ENCODE measurements at regions not wholly inside any gene's neighbourhood (a gene's known extent, or its start where the extent isn't known, plus 50 kb on each side); places are given as distances from the start of the nearest gene placed in this dataset.
"Not testable (repeated sequence)": the region's sequence is repeated elsewhere in the genome, so short reads cannot be mapped to it uniquely, and the experiment has no call there.

DNA sequence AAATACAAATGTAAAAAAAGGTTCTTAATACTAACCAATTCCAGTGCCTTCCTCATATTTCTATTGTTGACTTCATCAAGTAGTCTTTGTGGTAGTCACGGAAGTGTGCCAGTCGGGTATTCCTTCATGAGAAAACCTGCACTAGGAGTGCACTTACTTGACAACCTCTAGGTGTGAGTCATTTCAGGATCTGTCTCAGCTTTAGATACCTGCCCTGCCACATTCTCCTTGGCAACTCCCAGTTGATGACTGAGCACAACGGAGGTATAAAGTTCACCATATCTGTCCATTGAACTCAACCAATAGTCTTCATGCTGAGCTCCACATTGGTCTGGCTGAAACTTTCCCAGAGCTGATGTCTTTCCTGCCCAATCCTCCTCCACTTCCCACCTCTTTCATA lies 215.7 kb downstream of the SYT10 start:
- Histone ChIP-seq H3K9me3 (ENCODE audit: control insufficient read depth, insufficient read depth, low read length) (no peaks in the 10 kb centered on the region), H3K27ac (ENCODE audit: low read depth, low read length) (no peak overlapping the region), H3K27me3 (ENCODE audit: control insufficient read depth, insufficient read depth, low read length) (no peaks in the 10 kb centered on the region), H3K4me3 (ENCODE audit: low read depth, low read length) (no peak overlapping the region), H3K4me1 (ENCODE audit: control insufficient read depth, insufficient read depth, low read length) (no peaks in the 10 kb centered on the region), H3K36me3 (ENCODE audit: control insufficient read depth, insufficient read depth, low read length) (no peaks in the 10 kb centered on the region)
- 67% methylated on average over 3 of the region's 3 CpGs for WGBS (ENCODE audit: insufficient coverage)
- DNase-seq (ENCODE audit: low read depth in 4 of 6, low spot score in 6 of 6), result no peak

DNA sequence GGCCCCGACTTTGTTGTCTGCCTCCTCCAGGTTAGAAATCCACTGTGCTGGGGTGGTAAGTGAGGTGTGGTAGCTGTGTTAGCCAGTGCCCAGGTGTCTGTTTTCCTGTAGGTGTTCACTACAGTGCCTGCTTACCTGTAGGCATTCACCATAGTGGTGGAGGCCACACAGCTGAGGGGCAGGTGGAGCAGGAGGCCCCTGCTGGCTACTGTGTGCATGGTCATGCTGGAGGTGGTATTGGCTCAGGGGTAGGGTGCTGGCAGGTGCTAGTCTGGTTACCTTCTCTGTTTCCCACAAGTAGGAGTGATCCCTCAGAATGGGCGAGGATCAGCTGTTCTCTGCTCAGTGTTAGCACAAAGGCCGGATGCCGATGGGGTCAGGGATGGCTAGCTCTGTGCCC lies 217.3 kb downstream of the SYT10 start:
- 88% methylated on average over 4 of the region's 4 CpGs for WGBS (ENCODE audit: insufficient coverage)
- Histone ChIP-seq H3K9me3 (ENCODE audit: control insufficient read depth, insufficient read depth, low read length) (no peaks in the 10 kb centered on the region), H3K27ac (ENCODE audit: low read depth, low read length) (no peak overlapping the region), H3K27me3 (ENCODE audit: control insufficient read depth, insufficient read depth, low read length) (no peaks in the 10 kb centered on the region), H3K4me1 (ENCODE audit: control insufficient read depth, insufficient read depth, low read length) (no peaks in the 10 kb centered on the region), H3K36me3 (ENCODE audit: control insufficient read depth, insufficient read depth, low read length) (no peaks in the 10 kb centered on the region), H3K4me3 (ENCODE audit: low read depth, low read length) (no peak overlapping the region)
- no peak for DNase-seq (ENCODE audit: low read depth in 4 of 6, low spot score in 6 of 6)

DNA sequence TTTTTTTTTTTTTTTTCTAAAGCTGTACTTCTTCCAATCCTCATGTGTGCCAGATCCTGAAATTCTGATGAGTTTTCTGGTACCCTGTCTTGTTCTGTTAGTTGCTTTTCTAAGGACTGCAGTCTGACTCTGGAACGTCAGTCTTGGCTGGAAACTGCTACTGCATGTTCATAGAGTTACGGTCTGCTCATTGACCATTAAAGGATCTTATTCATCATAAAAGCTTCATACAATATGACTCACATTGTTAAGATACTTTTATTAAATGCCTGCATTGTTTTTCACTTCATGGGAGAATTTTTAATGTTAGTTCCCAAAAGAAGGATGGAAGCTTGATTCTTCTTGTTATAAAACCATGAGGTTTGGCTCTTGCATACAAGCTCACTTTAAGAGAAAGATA lies 233.6 kb downstream of the SYT10 start:
- Histone ChIP-seq H3K4me3 (ENCODE audit: low read depth, low read length) (no peak overlapping the region), H3K9me3 (ENCODE audit: control insufficient read depth, insufficient read depth, low read length) (no peaks in the 10 kb centered on the region), H3K27me3 (ENCODE audit: control insufficient read depth, insufficient read depth, low read length) (no peaks in the 10 kb centered on the region), H3K4me1 (ENCODE audit: control insufficient read depth, insufficient read depth, low read length) (no peaks in the 10 kb centered on the region), H3K36me3 (ENCODE audit: control insufficient read depth, insufficient read depth, low read length) (no peaks in the 10 kb centered on the region), H3K27ac (ENCODE audit: low read depth, low read length) (peak overlapping the region; percentile 79)
- no CpG with 5 or more reads among the region's 2 CpGs for WGBS (ENCODE audit: insufficient coverage)
- DNase-seq (ENCODE audit: low read depth in 4 of 6, low spot score in 6 of 6), result peak in 1 of 6 donors; percentile 59

DNA sequence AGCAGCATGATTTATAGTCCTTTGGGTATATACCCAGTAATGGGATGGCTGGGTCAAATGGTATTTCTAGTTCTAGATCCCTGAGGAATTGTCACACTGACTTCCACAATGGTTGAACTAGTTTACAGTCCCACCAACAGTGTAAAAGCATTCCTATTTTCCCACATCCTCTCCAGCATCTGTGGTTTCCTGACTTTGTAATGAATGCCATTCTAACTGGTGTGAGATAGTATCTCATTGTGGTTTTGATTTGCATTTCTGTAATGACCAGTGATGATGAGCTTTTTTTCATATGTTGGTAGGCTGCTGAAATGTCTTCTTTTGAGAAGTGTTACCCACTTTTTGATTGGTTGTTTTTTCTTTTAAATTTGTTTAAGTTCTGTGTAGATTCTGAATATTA lies 245.2 kb downstream of the SYT10 start:
- not testable (repeated sequence) for H3K27ac ChIP-seq (ENCODE audit: low read depth, low read length); DNase-seq (ENCODE audit: low read depth in 4 of 6, low spot score in 6 of 6); H3K4me1 ChIP-seq (ENCODE audit: control insufficient read depth, insufficient read depth, low read length); H3K4me3 ChIP-seq (ENCODE audit: low read depth, low read length); H3K36me3 ChIP-seq (ENCODE audit: control insufficient read depth, insufficient read depth, low read length); H3K9me3 ChIP-seq (ENCODE audit: control insufficient read depth, insufficient read depth, low read length); H3K27me3 ChIP-seq (ENCODE audit: control insufficient read depth, insufficient read depth, low read length)

DNA sequence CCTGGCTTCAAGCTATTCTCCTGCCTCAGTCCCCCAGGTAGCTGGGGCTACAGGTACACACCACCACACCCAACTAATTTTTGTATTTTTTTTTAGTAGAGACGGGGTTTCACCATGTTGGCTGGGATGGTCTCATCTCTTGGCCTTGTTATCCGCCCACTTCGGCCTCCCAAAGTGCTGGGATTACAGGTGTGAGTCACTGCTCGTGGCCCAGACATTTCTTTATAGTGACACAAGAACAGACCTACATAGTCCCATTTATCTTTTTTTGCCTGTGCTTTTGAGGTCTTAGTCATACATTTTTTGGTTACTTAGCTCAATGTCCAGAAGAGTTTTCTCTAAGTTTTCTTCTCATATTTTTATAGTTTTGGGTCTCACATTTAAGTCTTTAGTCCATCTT lies 247.4 kb downstream of the SYT10 start:
- DNase-seq (ENCODE audit: low read depth in 4 of 6, low spot score in 6 of 6), result no peak
- Histone ChIP-seq H3K36me3 (ENCODE audit: control insufficient read depth, insufficient read depth, low read length) (no peaks in the 10 kb centered on the region), H3K27me3 (ENCODE audit: control insufficient read depth, insufficient read depth, low read length) (no peaks in the 10 kb centered on the region), H3K4me1 (ENCODE audit: control insufficient read depth, insufficient read depth, low read length) (no peaks in the 10 kb centered on the region), H3K27ac (ENCODE audit: low read depth, low read length) (no peak overlapping the region), H3K4me3 (ENCODE audit: low read depth, low read length) (no peak overlapping the region), H3K9me3 (ENCODE audit: control insufficient read depth, insufficient read depth, low read length) (peaks cover 4% of the 10 kb centered on the region)
- WGBS (ENCODE audit: insufficient coverage), result no CpG with 5 or more reads among the region's 4 CpGs

DNA sequence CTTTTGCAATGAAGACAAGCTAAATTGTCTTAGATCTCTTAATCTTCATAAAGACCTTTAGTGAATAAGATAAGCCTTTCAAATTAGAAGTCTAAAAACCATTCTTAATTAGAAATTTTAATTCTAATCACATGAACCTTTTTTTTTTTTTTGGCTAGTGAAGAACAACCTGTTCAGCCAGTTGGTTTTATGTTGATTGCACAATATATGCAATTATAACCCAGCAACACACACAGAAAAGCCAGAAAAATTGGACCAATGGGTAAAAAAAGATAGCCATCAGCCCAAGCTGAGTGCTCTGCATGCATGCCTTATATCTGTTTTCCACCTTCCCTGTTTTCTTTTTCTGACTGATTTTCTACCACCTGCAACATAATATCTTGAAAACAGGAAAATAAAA lies 252.2 kb downstream of the SYT10 start:
- H3K27ac ChIP-seq (ENCODE audit: low read depth, low read length), result no peak overlapping the region

DNA sequence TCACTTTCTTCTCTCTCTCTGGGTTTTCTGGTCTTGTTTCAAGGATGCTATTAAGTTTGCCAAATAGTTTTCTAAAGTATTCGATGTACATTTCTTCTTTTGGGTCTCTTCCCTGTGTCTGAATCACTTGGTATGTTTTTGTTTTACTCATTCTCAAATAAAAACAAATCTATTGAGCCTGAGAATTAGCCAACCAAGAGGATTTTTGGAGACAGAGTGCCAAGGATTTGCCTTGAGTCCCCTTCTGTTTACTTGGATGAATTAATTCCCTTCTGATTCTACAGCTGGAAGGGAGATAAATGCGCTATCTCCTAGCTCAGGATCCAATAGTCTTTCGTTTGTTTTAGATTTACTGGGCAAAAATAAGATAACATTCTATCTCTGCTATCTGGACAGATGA lies 255.5 kb downstream of the SYT10 start:
- no peak for DNase-seq (ENCODE audit: low read depth in 4 of 6, low spot score in 6 of 6)
- Histone ChIP-seq H3K9me3 (ENCODE audit: control insufficient read depth, insufficient read depth, low read length) (peaks cover 2% of the 10 kb centered on the region), H3K4me1 (ENCODE audit: control insufficient read depth, insufficient read depth, low read length) (no peaks in the 10 kb centered on the region), H3K36me3 (ENCODE audit: control insufficient read depth, insufficient read depth, low read length) (no peaks in the 10 kb centered on the region), H3K27ac (ENCODE audit: low read depth, low read length) (no peak overlapping the region), H3K27me3 (ENCODE audit: control insufficient read depth, insufficient read depth, low read length) (no peaks in the 10 kb centered on the region), H3K4me3 (ENCODE audit: low read depth, low read length) (no peak overlapping the region)
- no CpG with 5 or more reads among the region's 3 CpGs for WGBS (ENCODE audit: insufficient coverage)

More for the DNA sequence above, 252.2 kb downstream of the SYT10 start:
- Histone ChIP-seq H3K27me3 (ENCODE audit: control insufficient read depth, insufficient read depth, low read length) (no peaks in the 10 kb centered on the region), H3K4me1 (ENCODE audit: control insufficient read depth, insufficient read depth, low read length) (no peaks in the 10 kb centered on the region), H3K9me3 (ENCODE audit: control insufficient read depth, insufficient read depth, low read length) (peaks cover 2% of the 10 kb centered on the region), H3K36me3 (ENCODE audit: control insufficient read depth, insufficient read depth, low read length) (no peaks in the 10 kb centered on the region), H3K4me3 (ENCODE audit: low read depth, low read length) (no peak overlapping the region)
- no peak for DNase-seq (ENCODE audit: low read depth in 4 of 6, low spot score in 6 of 6)

DNA sequence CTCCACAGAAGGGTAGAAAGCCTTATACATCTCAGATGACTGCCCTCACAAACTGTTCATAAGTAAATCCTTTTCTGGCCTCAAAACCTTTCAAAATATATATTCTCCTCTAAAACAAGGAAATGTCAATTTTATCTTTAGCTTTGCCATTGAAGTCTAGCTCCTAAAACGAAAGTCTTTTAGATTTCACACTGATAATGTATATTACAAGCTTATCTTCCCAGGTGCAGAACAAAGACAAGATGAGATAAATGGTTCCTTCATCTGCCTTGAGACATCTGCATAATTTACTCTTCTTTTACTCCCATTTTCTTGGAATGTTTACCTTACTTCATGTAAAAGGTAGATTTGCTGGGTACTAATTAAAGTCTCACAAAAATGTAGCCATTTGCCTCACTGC lies 257.1 kb downstream of the SYT10 start:
- Histone ChIP-seq H3K27ac (ENCODE audit: low read depth, low read length) (no peak overlapping the region), H3K4me3 (ENCODE audit: low read depth, low read length) (no peak overlapping the region), H3K27me3 (ENCODE audit: control insufficient read depth, insufficient read depth, low read length) (no peaks in the 10 kb centered on the region), H3K9me3 (ENCODE audit: control insufficient read depth, insufficient read depth, low read length) (no peaks in the 10 kb centered on the region), H3K4me1 (ENCODE audit: control insufficient read depth, insufficient read depth, low read length) (no peaks in the 10 kb centered on the region), H3K36me3 (ENCODE audit: control insufficient read depth, insufficient read depth, low read length) (no peaks in the 10 kb centered on the region)
- DNase-seq (ENCODE audit: low read depth in 4 of 6, low spot score in 6 of 6), result no peak
- WGBS (ENCODE audit: insufficient coverage), result no CpG with 5 or more reads among the region's 1 CpG

DNA sequence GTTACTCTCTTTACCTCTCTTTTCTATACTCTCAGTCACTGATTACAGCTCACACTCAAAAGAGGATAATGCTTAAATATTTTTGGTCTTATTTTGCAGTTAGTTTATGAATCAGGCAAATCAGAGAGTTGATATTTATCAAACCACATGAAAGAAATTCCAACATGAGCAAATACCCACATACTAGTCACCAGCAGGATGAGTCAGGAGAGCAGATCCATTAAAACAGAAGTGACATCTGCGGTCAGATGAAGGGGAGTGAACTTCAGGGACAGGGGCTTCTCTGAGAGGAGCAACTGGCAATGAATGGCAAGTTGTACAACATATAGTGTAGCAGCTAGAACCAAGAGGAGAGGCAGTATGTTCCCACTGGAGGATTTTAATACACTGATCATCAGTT lies 258.7 kb downstream of the SYT10 start:
- no peak for DNase-seq (ENCODE audit: low read depth in 4 of 6, low spot score in 6 of 6)
- no peaks in the 10 kb centered on the region for H3K9me3 ChIP-seq (ENCODE audit: control insufficient read depth, insufficient read depth, low read length)
- no peaks in the 10 kb centered on the region for H3K27me3 ChIP-seq (ENCODE audit: control insufficient read depth, insufficient read depth, low read length)
- H3K27ac ChIP-seq (ENCODE audit: low read depth, low read length), result no peak overlapping the region
- no CpG with 5 or more reads among the region's 1 CpG for WGBS (ENCODE audit: insufficient coverage)
- no peaks in the 10 kb centered on the region for H3K4me1 ChIP-seq (ENCODE audit: control insufficient read depth, insufficient read depth, low read length)
- H3K4me3 ChIP-seq (ENCODE audit: low read depth, low read length), result no peak overlapping the region
- H3K36me3 ChIP-seq (ENCODE audit: control insufficient read depth, insufficient read depth, low read length), result no peaks in the 10 kb centered on the region

DNA sequence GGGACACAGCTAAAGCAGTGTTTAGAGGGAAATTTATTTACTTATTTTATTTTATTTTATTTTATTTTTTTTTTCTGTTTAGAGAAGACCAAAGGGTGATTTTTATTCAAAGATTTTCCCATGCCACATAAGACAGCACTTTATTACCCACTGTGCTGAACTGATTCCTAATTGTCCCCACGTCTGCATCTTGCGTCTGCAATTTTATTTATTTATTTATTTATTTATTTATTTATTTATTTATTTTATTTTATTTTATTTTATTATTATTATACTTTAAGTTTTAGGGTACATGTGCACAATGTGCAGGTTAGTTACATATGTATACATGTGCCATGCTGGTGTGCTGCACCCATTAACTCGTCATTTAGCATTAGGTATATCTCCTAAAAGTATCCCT lies 269.7 kb upstream of the PKP2 start:
- not testable (repeated sequence) for H3K27ac ChIP-seq (ENCODE audit: low read depth, low read length); H3K4me3 ChIP-seq (ENCODE audit: low read depth, low read length); DNase-seq (ENCODE audit: low read depth in 4 of 6, low spot score in 6 of 6); H3K36me3 ChIP-seq (ENCODE audit: control insufficient read depth, insufficient read depth, low read length); H3K9me3 ChIP-seq (ENCODE audit: control insufficient read depth, insufficient read depth, low read length); H3K4me1 ChIP-seq (ENCODE audit: control insufficient read depth, insufficient read depth, low read length); H3K27me3 ChIP-seq (ENCODE audit: control insufficient read depth, insufficient read depth, low read length)
- no CpG with 5 or more reads among the region's 3 CpGs for WGBS (ENCODE audit: insufficient coverage)

DNA sequence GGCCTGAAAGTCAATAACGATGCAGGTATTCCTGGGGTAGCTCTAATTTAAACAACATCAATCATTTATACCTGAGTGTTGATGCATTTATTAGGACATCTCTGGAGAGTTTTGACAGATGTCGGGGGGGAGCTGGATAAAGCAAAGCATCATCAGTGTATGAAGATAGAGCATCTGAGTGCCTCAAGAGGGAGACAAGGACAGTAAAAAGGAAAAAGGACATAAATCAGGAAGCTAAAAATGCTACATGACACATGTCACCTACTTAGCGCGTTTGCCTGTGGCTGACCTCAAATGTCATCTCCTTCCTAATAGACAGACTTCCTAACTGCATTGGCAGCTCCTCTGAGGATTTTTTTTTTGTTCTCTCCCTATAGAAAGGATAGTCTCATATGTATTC lies 259.5 kb upstream of the PKP2 start:
- no peak overlapping the region for H3K27ac ChIP-seq (ENCODE audit: low read depth, low read length)
- no peak overlapping the region for H3K4me3 ChIP-seq (ENCODE audit: low read depth, low read length)
- H3K36me3 ChIP-seq (ENCODE audit: control insufficient read depth, insufficient read depth, low read length), result no peaks in the 10 kb centered on the region
- no peaks in the 10 kb centered on the region for H3K27me3 ChIP-seq (ENCODE audit: control insufficient read depth, insufficient read depth, low read length)
- no peaks in the 10 kb centered on the region for H3K4me1 ChIP-seq (ENCODE audit: control insufficient read depth, insufficient read depth, low read length)
- 100% methylated on average over 1 of the region's 4 CpGs for WGBS (ENCODE audit: insufficient coverage)
- DNase-seq (ENCODE audit: low read depth in 4 of 6, low spot score in 6 of 6), result no peak
- H3K9me3 ChIP-seq (ENCODE audit: control insufficient read depth, insufficient read depth, low read length), result no peaks in the 10 kb centered on the region

Data from spinal cord (tissue), 9 donors.